H1 (cell line): ENCODE measurements at regions not wholly inside any gene's neighbourhood (a gene's known extent, or its start where the extent isn't known, plus 50 kb on each side); places are given as distances from the start of the nearest gene placed in this dataset.

Source experiments
- CHD7 ChIP-seq: fragments of 300-600 bp; sonication (generic); IDR thresholded peaks from 2 replicates; pipeline ENCODE4 v1.7.1; 2012; ENCODE audit warnings: low read length, moderate library complexity, mild to moderate bottlenecking, inconsistent platforms; ENCODE audit not compliant: insufficient replicate concordance
- CTCF ChIP-seq, 3 experiments: IDR thresholded peaks; 1 replicate in 2 of 3; 2 replicates in 1 of 3; pipeline versions ENCODE4 v1.5.1 to v1.6.1; 2011; ENCODE audit warnings: low read length in 3 of 3, mild to moderate bottlenecking in 3 of 3, inconsistent platforms in 2 of 3, low read depth in 1 of 3, moderate library complexity in 1 of 3; ENCODE audit not compliant: insufficient read depth in 1 of 3; ENCODE audit errors: control extremely low read depth in 1 of 3
- EGR1 ChIP-seq: IDR thresholded peaks from 2 replicates; pipeline ENCODE4 v1.6.1; 2011; ENCODE audit warnings: low read depth, low read length, borderline replicate concordance
- FOSL1 ChIP-seq: IDR thresholded peaks from 2 replicates; pipeline ENCODE4 v1.6.1; 2011; ENCODE audit warnings: mild to moderate bottlenecking, low read depth, low read length, moderate library complexity; ENCODE audit not compliant: insufficient read depth
- SIN3A ChIP-seq, 2 experiments: IDR thresholded peaks in 1 of 2; conservative IDR thresholded peaks in 1 of 2; 2 replicates each; pipeline ENCODE4 v1.6.1; 2011 to 2012; ENCODE audit warnings: low read length in 2 of 2, improper control_type of control experiment in 1 of 2, low read depth in 1 of 2, mild to moderate bottlenecking in 1 of 2
- SIX5 ChIP-seq: IDR thresholded peaks from 2 replicates; pipeline ENCODE4 v1.6.1; 2011; ENCODE audit warnings: mild to moderate bottlenecking, low read depth, low read length
- TCF12 ChIP-seq: IDR thresholded peaks from 2 replicates; pipeline ENCODE4 v1.6.1; 2011; ENCODE audit warnings: low read depth, mild to moderate bottlenecking, low read length

- no peak for TF ChIP-seq CHD7
- TF ChIP-seq FOSL1 = no peak
- no peak for TF ChIP-seq TCF12
- no peak for TF ChIP-seq EGR1
- 0 out of 4 replicates have a peak, but pooled peaks of 1 of the 3 experiments have one; percentile 2 for TF ChIP-seq CTCF (IDR thresholded peaks at IDR 0.05; ENCODE audit: control extremely low read depth in 1 of 3, insufficient read depth in 1 of 3, low read depth in 1 of 3, low read length in 3 of 3)
- TF ChIP-seq SIN3A (conservative IDR thresholded peaks at IDR 0.05 in 1 of 2, IDR thresholded peaks at IDR 0.05 in 1 of 2; ENCODE audit: low read depth in 1 of 2, low read length in 2 of 2) = no peak
- TF ChIP-seq SIX5 = no peak
Measured at GRCh38 chr18:45255197-45255890, 359.9 kb upstream of the SLC14A2 start (continued).
